ENCODE measurements at regions not wholly inside any gene's neighbourhood (a gene's known extent, or its start where the extent isn't known, plus 50 kb on each side); places are given as distances from the start of the nearest gene placed in this dataset.

- Mint-ChIP-seq H3K9me3 (ENCODE audit: unreplicated experiment) (no peaks in the 10 kb centered on the region), H3K27me3 (ENCODE audit: unreplicated experiment) (peaks cover 53% of the 10 kb centered on the region)
- TF ChIP-seq, protein P1, sequence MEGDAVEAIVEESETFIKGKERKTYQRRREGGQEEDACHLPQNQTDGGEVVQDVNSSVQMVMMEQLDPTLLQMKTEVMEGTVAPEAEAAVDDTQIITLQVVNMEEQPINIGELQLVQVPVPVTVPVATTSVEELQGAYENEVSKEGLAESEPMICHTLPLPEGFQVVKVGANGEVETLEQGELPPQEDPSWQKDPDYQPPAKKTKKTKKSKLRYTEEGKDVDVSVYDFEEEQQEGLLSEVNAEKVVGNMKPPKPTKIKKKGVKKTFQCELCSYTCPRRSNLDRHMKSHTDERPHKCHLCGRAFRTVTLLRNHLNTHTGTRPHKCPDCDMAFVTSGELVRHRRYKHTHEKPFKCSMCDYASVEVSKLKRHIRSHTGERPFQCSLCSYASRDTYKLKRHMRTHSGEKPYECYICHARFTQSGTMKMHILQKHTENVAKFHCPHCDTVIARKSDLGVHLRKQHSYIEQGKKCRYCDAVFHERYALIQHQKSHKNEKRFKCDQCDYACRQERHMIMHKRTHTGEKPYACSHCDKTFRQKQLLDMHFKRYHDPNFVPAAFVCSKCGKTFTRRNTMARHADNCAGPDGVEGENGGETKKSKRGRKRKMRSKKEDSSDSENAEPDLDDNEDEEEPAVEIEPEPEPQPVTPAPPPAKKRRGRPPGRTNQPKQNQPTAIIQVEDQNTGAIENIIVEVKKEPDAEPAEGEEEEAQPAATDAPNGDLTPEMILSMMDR (IDR thresholded peaks at IDR 0.05) = no peak
Observed at GRCh38 chr1:47505267-47505666, 67.4 kb downstream of the FOXD2 start.

GRCh38 chr1:47506053-47506452 is 68.2 kb downstream of the FOXD2 start:
- Mint-ChIP-seq H3K27ac (ENCODE audit: unreplicated experiment) (no peak overlapping the region), H3K36me3 (ENCODE audit: unreplicated experiment) (no peaks in the 10 kb centered on the region), H3K27me3 (ENCODE audit: unreplicated experiment) (peaks cover 48% of the 10 kb centered on the region), H3K4me1 (ENCODE audit: unreplicated experiment) (peaks cover 6% of the 10 kb centered on the region), H3K4me3 (ENCODE audit: unreplicated experiment) (no peak overlapping the region), H3K9me3 (ENCODE audit: unreplicated experiment) (no peaks in the 10 kb centered on the region)
- DNase-seq (ENCODE audit: extremely low spot score, unreplicated experiment) = no peak
- TF ChIP-seq, protein P1 (IDR thresholded peaks at IDR 0.05) = no peak

More at GRCh38 chr1:47505267-47505666, 67.4 kb downstream of the FOXD2 start:
- Mint-ChIP-seq H3K4me3 (ENCODE audit: unreplicated experiment) (no peak overlapping the region), H3K36me3 (ENCODE audit: unreplicated experiment) (no peaks in the 10 kb centered on the region), H3K4me1 (ENCODE audit: unreplicated experiment) (peaks cover 6% of the 10 kb centered on the region), H3K27ac (ENCODE audit: unreplicated experiment) (no peak overlapping the region)
- no peak for DNase-seq (ENCODE audit: extremely low spot score, unreplicated experiment)

- no peak for DNase-seq (ENCODE audit: extremely low spot score, unreplicated experiment)
- Mint-ChIP-seq H3K36me3 (ENCODE audit: unreplicated experiment) (no peaks in the 10 kb centered on the region), H3K4me3 (ENCODE audit: unreplicated experiment) (no peak overlapping the region), H3K9me3 (ENCODE audit: unreplicated experiment) (no peaks in the 10 kb centered on the region), H3K27me3 (ENCODE audit: unreplicated experiment) (peaks cover 47% of the 10 kb centered on the region), H3K4me1 (ENCODE audit: unreplicated experiment) (peaks cover 6% of the 10 kb centered on the region), H3K27ac (ENCODE audit: unreplicated experiment) (no peak overlapping the region)
- TF ChIP-seq, protein P1 (IDR thresholded peaks at IDR 0.05) = no peak
Observed at GRCh38 chr1:47507144-47507543, 69.3 kb downstream of the FOXD2 start.

DNA sequence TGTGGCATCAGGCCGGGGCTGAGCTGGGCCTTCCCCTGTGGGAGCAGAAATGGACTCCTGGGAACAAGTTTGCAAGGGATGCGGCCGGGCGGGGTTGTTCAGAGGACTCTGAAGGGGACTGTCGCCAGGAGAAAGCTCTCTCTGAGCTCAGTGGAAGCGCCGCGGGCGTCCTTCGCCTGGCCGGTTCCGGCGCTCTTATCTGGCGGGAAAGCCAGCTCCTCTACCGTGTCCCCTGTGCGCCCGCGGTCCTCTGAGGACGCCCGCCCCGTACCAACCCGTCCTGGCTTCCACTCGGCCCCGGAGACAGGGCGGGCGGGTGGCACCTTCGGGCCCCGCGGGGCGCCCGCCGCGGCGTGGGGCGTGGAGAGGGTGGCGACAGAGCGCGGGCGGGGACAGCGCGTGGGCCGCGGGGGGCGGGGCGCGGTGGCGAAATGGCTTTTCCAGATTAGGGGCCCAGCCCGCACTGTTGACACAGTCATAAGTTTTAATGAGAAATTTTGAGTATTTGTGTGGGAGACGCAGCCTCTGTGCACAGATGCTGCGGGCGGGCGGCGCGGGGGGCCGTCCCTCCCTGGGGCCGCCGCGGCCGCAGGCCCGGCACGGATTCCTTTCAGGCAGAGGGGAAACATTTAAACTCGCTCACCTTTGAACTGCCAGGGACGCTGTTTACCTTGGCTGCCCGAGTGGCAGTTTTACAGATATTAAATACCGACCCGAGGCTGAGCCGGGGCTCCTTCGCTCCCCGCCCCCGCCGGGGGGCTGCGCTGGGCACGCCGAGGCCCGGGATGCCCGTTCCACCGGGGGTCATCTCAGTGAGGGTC is 70.2 kb downstream of the FOXD2 start:
- Mint-ChIP-seq H3K27me3 (ENCODE audit: unreplicated experiment) (peaks cover 52% of the 10 kb centered on the region), H3K9me3 (ENCODE audit: unreplicated experiment) (no peaks in the 10 kb centered on the region), H3K4me1 (ENCODE audit: unreplicated experiment) (peaks cover 6% of the 10 kb centered on the region), H3K4me3 (ENCODE audit: unreplicated experiment) (peak overlapping the region; percentile 61), H3K36me3 (ENCODE audit: unreplicated experiment) (no peaks in the 10 kb centered on the region), H3K27ac (ENCODE audit: unreplicated experiment) (no peak overlapping the region)
- no peak for DNase-seq (ENCODE audit: extremely low spot score, unreplicated experiment)
- TF ChIP-seq, protein P1 (IDR thresholded peaks at IDR 0.05) = no peak

GRCh38 chr1:47508702-47509431 is 71.0 kb downstream of the FOXD2 start:
- Mint-ChIP-seq H3K4me1 (ENCODE audit: unreplicated experiment) (peaks cover 6% of the 10 kb centered on the region), H3K27ac (ENCODE audit: unreplicated experiment) (no peak overlapping the region), H3K27me3 (ENCODE audit: unreplicated experiment) (peaks cover 52% of the 10 kb centered on the region), H3K4me3 (ENCODE audit: unreplicated experiment) (peak overlapping the region; percentile 61), H3K9me3 (ENCODE audit: unreplicated experiment) (peaks cover 2% of the 10 kb centered on the region), H3K36me3 (ENCODE audit: unreplicated experiment) (no peaks in the 10 kb centered on the region)
- no peak for DNase-seq (ENCODE audit: extremely low spot score, unreplicated experiment)
- TF ChIP-seq, protein P1 (IDR thresholded peaks at IDR 0.05) = peak; percentile 17
